ENCODE measurements at regions not wholly inside any gene's neighbourhood (a gene's known extent, or its start where the extent isn't known, plus 50 kb on each side); places are given as distances from the start of the nearest gene placed in this dataset.

- H2BK20ac ChIP-seq (ENCODE audit: low read depth, low read length, poor library complexity, severe bottlenecking): no peak overlapping the region
- no peak for TF ChIP-seq CTCF (conservative IDR thresholded peaks at IDR 0.05)
- H3K9me3 ChIP-seq (ENCODE audit: control insufficient read depth, low read depth, low read length): no peaks in the 10 kb centered on the region
- H3K14ac ChIP-seq (ENCODE audit: insufficient read depth, low read length): no peak overlapping the region
- H3K23ac ChIP-seq (ENCODE audit: insufficient read length, low read depth, low read length): no peak overlapping the region
- no CpG with 5 or more reads among the region's 3 CpGs for WGBS (ENCODE audit: extremely low coverage, insufficient read length, low lambda C conversion rate)
- no peak overlapping the region for H4K91ac ChIP-seq (ENCODE audit: insufficient read length, low read depth, low read length)
- no peak overlapping the region for H2AFZ ChIP-seq (ENCODE audit: low read length)
- no peaks in the 10 kb centered on the region for H3K9me3 Mint-ChIP-seq
- H3K23me2 ChIP-seq (ENCODE audit: insufficient read length, low read depth, low read length, poor library complexity, severe bottlenecking): no peaks in the 10 kb centered on the region
- no peak overlapping the region for H3K18ac ChIP-seq (ENCODE audit: insufficient read length, low read depth, low read length)
- no peaks in the 10 kb centered on the region for H3K27me3 ChIP-seq (ENCODE audit: insufficient read depth, low read length)
- no peaks in the 10 kb centered on the region for H3K79me1 ChIP-seq (ENCODE audit: insufficient read depth, low read depth, low read length, poor library complexity, severe bottlenecking)
- DNase-seq: no peak
- H3K4me3 Mint-ChIP-seq: no peak overlapping the region
- H3T11ph ChIP-seq (ENCODE audit: low read length): no peak overlapping the region
- H4K5ac ChIP-seq (ENCODE audit: insufficient read length, low read depth, low read length): no peak overlapping the region
- H2BK15ac ChIP-seq (ENCODE audit: low read depth, low read length): no peak overlapping the region
- H4K8ac ChIP-seq (replicated peaks; ENCODE audit: insufficient read length, low read depth, low read length): no peak overlapping the region
- no peak overlapping the region for H2AK5ac ChIP-seq (ENCODE audit: insufficient read length, low read length)
- no peaks in the 10 kb centered on the region for H4K20me1 ChIP-seq (ENCODE audit: control insufficient read depth, insufficient read depth, insufficient read length)
- H3K9ac ChIP-seq (ENCODE audit: extremely low read depth, insufficient read length, low read length): no peak overlapping the region
- no peak overlapping the region for H3K4ac ChIP-seq (ENCODE audit: low read depth, low read length)
- no peaks in the 10 kb centered on the region for H3K36me3 Mint-ChIP-seq (ENCODE audit: insufficient read depth in 1 of 3, low read depth in 3 of 3)
- H2BK5ac ChIP-seq (ENCODE audit: insufficient read length, low read length): no peak overlapping the region
- H3K27ac Mint-ChIP-seq: no peak overlapping the region
- H2BK120ac ChIP-seq (ENCODE audit: low read depth, low read length, poor library complexity, severe bottlenecking): no peak overlapping the region
- H3K79me2 ChIP-seq (ENCODE audit: insufficient read depth, low read length): no peaks in the 10 kb centered on the region
- H3K4me1 Mint-ChIP-seq: peaks cover 0 to 10% of the 10 kb centered on the region in 2 experiments; a peak in 2 of 4 replicates
- H3K27me3 Mint-ChIP-seq (ENCODE audit: low read depth): no peaks in the 10 kb centered on the region
- H3K56ac ChIP-seq (ENCODE audit: insufficient read length, low read depth, low read length): no peak overlapping the region
- H3K27ac ChIP-seq (ENCODE audit: insufficient read length, low read depth, low read length): no peak overlapping the region
- H3K4me1 ChIP-seq (ENCODE audit: insufficient read depth, low read length): no peaks in the 10 kb centered on the region; the same call in 1 of the 2 replicates
- no peak overlapping the region for H3K4me2 ChIP-seq (ENCODE audit: insufficient read depth, insufficient read length, low read length)
- no peak overlapping the region for H2BK12ac ChIP-seq (ENCODE audit: insufficient read length, low read depth, low read length)
Measured at GRCh38 chr5:63131626-63132285, 553.1 kb downstream of the LRRC70 start.

Measured in H9 (cell line).